ENCODE measurements at regions not wholly inside any gene's neighbourhood (a gene's known extent, or its start where the extent isn't known, plus 50 kb on each side); places are given as distances from the start of the nearest gene placed in this dataset.

- no peak for DNase-seq
Measured at GRCh38 chr1:96028071-96028470, 693.5 kb upstream of the PTBP2 start.

- no peak for DNase-seq
Measured at GRCh38 chr1:96030312-96030711, 691.3 kb upstream of the PTBP2 start.

- DNase-seq = no peak
Measured at GRCh38 chr1:96034006-96034405, 687.6 kb upstream of the PTBP2 start.

- DNase-seq = no peak
Measured at GRCh38 chr1:96036763-96037162, 684.8 kb upstream of the PTBP2 start.

GRCh38 chr1:96038636-96039035 lies 682.9 kb upstream of the PTBP2 start:
- no peak for DNase-seq

GRCh38 chr1:96039910-96040309 lies 681.7 kb upstream of the PTBP2 start:
- no peak for DNase-seq

- no peak for DNase-seq
Measured at GRCh38 chr1:96041470-96041869, 680.1 kb upstream of the PTBP2 start.

- DNase-seq = no peak
Measured at GRCh38 chr1:96048572-96049212, 672.9 kb upstream of the PTBP2 start.

- no peak for DNase-seq
Measured at GRCh38 chr1:96049759-96050409, 671.7 kb upstream of the PTBP2 start.

- DNase-seq = no peak
Measured at GRCh38 chr1:96059276-96059675, 662.3 kb upstream of the PTBP2 start.

- no peak for DNase-seq
Measured at GRCh38 chr1:96059736-96060135, 661.8 kb upstream of the PTBP2 start.

- DNase-seq = no peak
Measured at GRCh38 chr1:96060621-96061020, 661.0 kb upstream of the PTBP2 start.

GRCh38 chr1:96072021-96072420 lies 649.6 kb upstream of the PTBP2 start:
- DNase-seq = no peak

GRCh38 chr1:96073100-96073499 lies 648.5 kb upstream of the PTBP2 start:
- no peak for DNase-seq

GRCh38 chr1:96074422-96074821 lies 647.2 kb upstream of the PTBP2 start:
- DNase-seq = no peak

- no peak for DNase-seq
Measured at GRCh38 chr1:96074876-96075577, 646.6 kb upstream of the PTBP2 start.

- DNase-seq = no peak
Measured at GRCh38 chr1:96075704-96076455, 645.7 kb upstream of the PTBP2 start.

- no peak for DNase-seq
Measured at GRCh38 chr1:96076589-96076988, 645.0 kb upstream of the PTBP2 start.

GRCh38 chr1:96079581-96079980 lies 642.0 kb upstream of the PTBP2 start:
- no peak for DNase-seq

- no peak for DNase-seq
Measured at GRCh38 chr1:96080925-96081324, 640.7 kb upstream of the PTBP2 start.

GRCh38 chr1:96087719-96088118 lies 633.9 kb upstream of the PTBP2 start:
- DNase-seq = no peak

- no peak for DNase-seq
Measured at GRCh38 chr1:96090134-96090533, 631.5 kb upstream of the PTBP2 start.

GRCh38 chr1:96095849-96096612 lies 625.6 kb upstream of the PTBP2 start:
- DNase-seq = no peak

All from NCI-H2029 treated with DMSO at 0.1 percent for 48 hours (cell line).